ENCODE measurements at regions not wholly inside any gene's neighbourhood (a gene's known extent, or its start where the extent isn't known, plus 50 kb on each side); places are given as distances from the start of the nearest gene placed in this dataset.

GRCh38 chr3:117126946-117127546 lies 417.5 kb downstream of the TUSC7 start:
- H2AFZ ChIP-seq (ENCODE audit: low read depth, low read length), result no peak overlapping the region
- DNase-seq, result no peak
- no peak overlapping the region for H3K4me2 ChIP-seq (ENCODE audit: insufficient read depth, low read length)
- no peak overlapping the region for H3K9ac ChIP-seq (ENCODE audit: low read depth, low read length)
- no peaks in the 10 kb centered on the region for H3K27me3 ChIP-seq (ENCODE audit: insufficient read depth, low read length, poor library complexity)
- H3K9me3 ChIP-seq (ENCODE audit: insufficient read depth, low read length, severe bottlenecking), result no peaks in the 10 kb centered on the region
- no peaks in the 10 kb centered on the region for H3K4me1 ChIP-seq (ENCODE audit: insufficient read depth, low read length)
- no peak overlapping the region for H3K27ac ChIP-seq (ENCODE audit: low read length)
- no peaks in the 10 kb centered on the region for H4K20me1 ChIP-seq (ENCODE audit: insufficient read depth, low read length)
- no peak for TF ChIP-seq CTCF (IDR thresholded peaks at IDR 0.05; ENCODE audit: borderline replicate concordance, extremely low read depth, low read length, poor library complexity, severe bottlenecking)
- no peak for TF ChIP-seq EZH2 (IDR thresholded peaks at IDR 0.05; ENCODE audit: borderline replicate concordance, low read depth, low read length, severe bottlenecking)
- no peaks in the 10 kb centered on the region for H3K36me3 ChIP-seq (ENCODE audit: insufficient read depth, low read length)
- no peaks in the 10 kb centered on the region for H3K79me2 ChIP-seq (ENCODE audit: insufficient read depth, low read length)
- H3K4me3 ChIP-seq (ENCODE audit: low read depth in 1 of 2, low read length in 2 of 2), result no peak overlapping the region
- no peak for ATAC-seq (ENCODE audit: insufficient read depth, low read depth)

GRCh38 chr3:117128133-117128532 lies 418.6 kb downstream of the TUSC7 start:
- no peaks in the 10 kb centered on the region for H3K9me3 ChIP-seq (ENCODE audit: insufficient read depth, low read length, severe bottlenecking)
- no peak overlapping the region for H3K4me2 ChIP-seq (ENCODE audit: insufficient read depth, low read length)
- no peak overlapping the region for H3K9ac ChIP-seq (ENCODE audit: low read depth, low read length)
- TF ChIP-seq CTCF (IDR thresholded peaks at IDR 0.05; ENCODE audit: borderline replicate concordance, extremely low read depth, low read length, poor library complexity, severe bottlenecking), result no peak
- no peak for TF ChIP-seq EZH2 (IDR thresholded peaks at IDR 0.05; ENCODE audit: borderline replicate concordance, low read depth, low read length, severe bottlenecking)
- no peak overlapping the region for H2AFZ ChIP-seq (ENCODE audit: low read depth, low read length)
- no peaks in the 10 kb centered on the region for H3K79me2 ChIP-seq (ENCODE audit: insufficient read depth, low read length)
- no peak overlapping the region for H3K4me3 ChIP-seq (ENCODE audit: low read depth in 1 of 2, low read length in 2 of 2)
- H3K4me1 ChIP-seq (ENCODE audit: insufficient read depth, low read length), result no peaks in the 10 kb centered on the region
- no peak for ATAC-seq (ENCODE audit: insufficient read depth, low read depth)
- no peak for DNase-seq
- H3K36me3 ChIP-seq (ENCODE audit: insufficient read depth, low read length), result no peaks in the 10 kb centered on the region
- H3K27me3 ChIP-seq (ENCODE audit: insufficient read depth, low read length, poor library complexity), result no peaks in the 10 kb centered on the region
- H3K27ac ChIP-seq (ENCODE audit: low read length), result no peak overlapping the region
- H4K20me1 ChIP-seq (ENCODE audit: insufficient read depth, low read length), result no peaks in the 10 kb centered on the region

DNA sequence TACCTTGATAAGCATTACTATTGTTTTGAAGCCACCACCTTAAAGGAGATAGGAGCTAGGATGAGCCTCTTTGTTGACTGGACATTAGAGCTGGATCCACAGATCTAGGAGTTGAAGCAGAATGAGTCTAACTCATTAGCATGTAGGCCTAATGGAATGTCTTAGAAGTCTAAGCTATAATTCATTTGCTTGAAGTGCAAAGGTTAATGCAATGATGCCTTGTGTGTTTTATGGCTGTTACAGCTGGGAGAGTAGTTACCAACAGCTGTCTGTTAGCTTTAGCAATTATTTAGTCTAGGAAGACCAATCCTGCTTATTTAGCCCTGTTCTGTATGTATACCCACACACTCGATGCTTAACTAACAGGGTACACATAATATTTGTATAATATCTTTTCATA lies 419.3 kb downstream of the TUSC7 start:
- TF ChIP-seq CTCF (IDR thresholded peaks at IDR 0.05; ENCODE audit: borderline replicate concordance, extremely low read depth, low read length, poor library complexity, severe bottlenecking) (no peak), EZH2 (IDR thresholded peaks at IDR 0.05; ENCODE audit: borderline replicate concordance, low read depth, low read length, severe bottlenecking) (no peak)
- Histone ChIP-seq H3K4me3 (ENCODE audit: low read depth in 1 of 2, low read length in 2 of 2) (no peak overlapping the region), H3K9ac (ENCODE audit: low read depth, low read length) (no peak overlapping the region), H3K4me1 (ENCODE audit: insufficient read depth, low read length) (no peaks in the 10 kb centered on the region), H3K9me3 (ENCODE audit: insufficient read depth, low read length, severe bottlenecking) (no peaks in the 10 kb centered on the region), H3K27ac (ENCODE audit: low read length) (no peak overlapping the region), H4K20me1 (ENCODE audit: insufficient read depth, low read length) (no peaks in the 10 kb centered on the region), H3K36me3 (ENCODE audit: insufficient read depth, low read length) (no peaks in the 10 kb centered on the region), H2AFZ (ENCODE audit: low read depth, low read length) (no peak overlapping the region), H3K4me2 (ENCODE audit: insufficient read depth, low read length) (no peak overlapping the region), H3K79me2 (ENCODE audit: insufficient read depth, low read length) (no peaks in the 10 kb centered on the region), H3K27me3 (ENCODE audit: insufficient read depth, low read length, poor library complexity) (no peaks in the 10 kb centered on the region)
- no peak for ATAC-seq (ENCODE audit: insufficient read depth, low read depth)
- no peak for DNase-seq

GRCh38 chr3:117129516-117129915 lies 419.9 kb downstream of the TUSC7 start:
- ATAC-seq (ENCODE audit: insufficient read depth, low read depth) (no peak), DNase-seq (no peak)
- Histone ChIP-seq H3K27ac (ENCODE audit: low read length) (no peak overlapping the region), H4K20me1 (ENCODE audit: insufficient read depth, low read length) (no peaks in the 10 kb centered on the region), H3K79me2 (ENCODE audit: insufficient read depth, low read length) (no peaks in the 10 kb centered on the region), H3K36me3 (ENCODE audit: insufficient read depth, low read length) (no peaks in the 10 kb centered on the region), H3K9me3 (ENCODE audit: insufficient read depth, low read length, severe bottlenecking) (no peaks in the 10 kb centered on the region), H3K9ac (ENCODE audit: low read depth, low read length) (no peak overlapping the region), H3K4me3 (ENCODE audit: low read depth in 1 of 2, low read length in 2 of 2) (no peak overlapping the region), H3K4me2 (ENCODE audit: insufficient read depth, low read length) (no peak overlapping the region), H2AFZ (ENCODE audit: low read depth, low read length) (no peak overlapping the region), H3K4me1 (ENCODE audit: insufficient read depth, low read length) (no peaks in the 10 kb centered on the region), H3K27me3 (ENCODE audit: insufficient read depth, low read length, poor library complexity) (no peaks in the 10 kb centered on the region)
- TF ChIP-seq EZH2 (IDR thresholded peaks at IDR 0.05; ENCODE audit: borderline replicate concordance, low read depth, low read length, severe bottlenecking) (no peak), CTCF (IDR thresholded peaks at IDR 0.05; ENCODE audit: borderline replicate concordance, extremely low read depth, low read length, poor library complexity, severe bottlenecking) (no peak)
